GM12872 (cell line): ENCODE measurements at regions not wholly inside any gene's neighbourhood (a gene's known extent, or its start where the extent isn't known, plus 50 kb on each side); places are given as distances from the start of the nearest gene placed in this dataset.

Experiments
- TF ChIP-seq, protein P1 (sequence below): IDR thresholded peaks from 3 replicates; pipeline ENCODE4 v1.5.1; 2011; ENCODE audit warnings: low read depth, mild to moderate bottlenecking, low read length, moderate library complexity; ENCODE audit not compliant: insufficient read depth

- TF ChIP-seq, protein P1, sequence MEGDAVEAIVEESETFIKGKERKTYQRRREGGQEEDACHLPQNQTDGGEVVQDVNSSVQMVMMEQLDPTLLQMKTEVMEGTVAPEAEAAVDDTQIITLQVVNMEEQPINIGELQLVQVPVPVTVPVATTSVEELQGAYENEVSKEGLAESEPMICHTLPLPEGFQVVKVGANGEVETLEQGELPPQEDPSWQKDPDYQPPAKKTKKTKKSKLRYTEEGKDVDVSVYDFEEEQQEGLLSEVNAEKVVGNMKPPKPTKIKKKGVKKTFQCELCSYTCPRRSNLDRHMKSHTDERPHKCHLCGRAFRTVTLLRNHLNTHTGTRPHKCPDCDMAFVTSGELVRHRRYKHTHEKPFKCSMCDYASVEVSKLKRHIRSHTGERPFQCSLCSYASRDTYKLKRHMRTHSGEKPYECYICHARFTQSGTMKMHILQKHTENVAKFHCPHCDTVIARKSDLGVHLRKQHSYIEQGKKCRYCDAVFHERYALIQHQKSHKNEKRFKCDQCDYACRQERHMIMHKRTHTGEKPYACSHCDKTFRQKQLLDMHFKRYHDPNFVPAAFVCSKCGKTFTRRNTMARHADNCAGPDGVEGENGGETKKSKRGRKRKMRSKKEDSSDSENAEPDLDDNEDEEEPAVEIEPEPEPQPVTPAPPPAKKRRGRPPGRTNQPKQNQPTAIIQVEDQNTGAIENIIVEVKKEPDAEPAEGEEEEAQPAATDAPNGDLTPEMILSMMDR = no peak
Measured at GRCh38 chr15:31954374-31955172, 75.7 kb upstream of the CHRNA7 start.

- TF ChIP-seq, protein P1 = no peak
Measured at GRCh38 chr15:31955734-31956133, 74.6 kb upstream of the CHRNA7 start.

- TF ChIP-seq, protein P1 = no peak
Measured at GRCh38 chr15:31957581-31957980, 72.7 kb upstream of the CHRNA7 start.

- TF ChIP-seq, protein P1 = no peak
Measured at GRCh38 chr15:31964586-31965307, 65.6 kb upstream of the CHRNA7 start.

- TF ChIP-seq, protein P1 = no peak
Measured at GRCh38 chr15:31970007-31970406, 60.3 kb upstream of the CHRNA7 start.

GRCh38 chr15:31973197-31973596 is 57.1 kb upstream of the CHRNA7 start:
- TF ChIP-seq, protein P1 = no peak

DNA sequence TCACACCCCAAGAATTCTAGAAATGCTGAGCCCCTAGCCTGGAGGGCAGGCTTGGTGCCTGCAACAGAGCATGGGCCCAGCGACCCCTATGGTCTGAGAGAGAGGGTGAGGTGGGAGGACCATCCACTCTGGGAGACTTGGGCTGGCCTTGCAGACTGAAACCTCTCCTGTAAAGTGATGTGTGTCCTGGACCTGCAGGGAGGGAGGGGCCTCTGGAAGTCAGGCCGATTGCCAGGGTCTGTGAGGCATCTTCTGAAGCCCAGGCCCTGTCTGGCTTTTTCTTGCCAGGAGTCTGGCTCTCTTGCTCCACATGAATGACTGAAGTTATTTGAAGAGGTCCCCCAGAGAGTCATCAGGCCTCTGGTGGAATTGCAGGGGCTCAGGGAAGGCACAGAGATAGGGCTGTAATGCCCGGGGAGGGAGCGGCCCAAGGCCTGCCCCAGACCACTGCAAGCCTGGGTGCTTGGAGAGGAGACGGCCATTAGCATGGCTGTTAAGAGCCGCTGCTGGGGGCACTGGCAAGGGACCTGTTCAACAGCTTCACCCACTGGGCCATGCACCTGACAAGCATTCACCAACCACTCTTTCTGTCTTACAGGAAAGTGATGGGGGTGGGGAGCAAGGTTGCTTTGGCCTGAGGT is 56.0 kb upstream of the CHRNA7 start:
- TF ChIP-seq, protein P1 = no peak
